ENCODE measurements at regions not wholly inside any gene's neighbourhood (a gene's known extent, or its start where the extent isn't known, plus 50 kb on each side); places are given as distances from the start of the nearest gene placed in this dataset.

DNA sequence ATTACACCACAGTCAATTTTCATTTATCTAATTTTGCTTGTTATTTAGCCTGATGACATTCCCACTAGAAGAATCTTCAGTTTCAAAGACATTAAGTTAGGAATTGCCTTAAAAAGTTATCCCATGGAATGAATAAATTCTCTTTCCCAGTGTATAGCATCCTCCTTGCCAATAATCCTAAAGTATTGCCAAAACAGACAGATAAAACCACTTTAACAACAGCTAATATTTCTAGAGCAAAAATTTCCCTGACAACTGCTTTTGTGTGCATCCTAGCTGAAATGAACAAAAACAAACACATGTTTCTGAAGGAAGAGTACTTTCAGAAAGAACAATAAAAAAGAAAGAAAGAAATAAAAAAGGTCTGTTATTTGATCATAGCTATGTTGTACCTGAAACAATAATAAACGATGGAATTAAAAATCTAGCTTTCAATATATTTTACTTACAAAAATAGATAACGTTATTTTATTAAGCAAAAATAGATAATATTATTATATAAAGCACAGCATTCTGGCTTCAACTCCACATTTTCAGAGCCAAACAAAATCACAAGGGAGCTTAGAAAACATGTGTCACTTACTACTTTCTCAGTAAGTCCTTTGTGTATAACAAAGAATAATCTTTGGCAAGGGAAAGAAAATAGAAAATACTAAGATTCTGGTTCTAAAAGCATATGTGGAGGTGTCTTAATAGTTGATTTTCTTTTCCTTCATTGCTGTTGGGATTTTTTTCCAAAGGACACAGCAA lies 939.0 kb upstream of the CRIM1 start:
- no peak for DNase-seq

DNA sequence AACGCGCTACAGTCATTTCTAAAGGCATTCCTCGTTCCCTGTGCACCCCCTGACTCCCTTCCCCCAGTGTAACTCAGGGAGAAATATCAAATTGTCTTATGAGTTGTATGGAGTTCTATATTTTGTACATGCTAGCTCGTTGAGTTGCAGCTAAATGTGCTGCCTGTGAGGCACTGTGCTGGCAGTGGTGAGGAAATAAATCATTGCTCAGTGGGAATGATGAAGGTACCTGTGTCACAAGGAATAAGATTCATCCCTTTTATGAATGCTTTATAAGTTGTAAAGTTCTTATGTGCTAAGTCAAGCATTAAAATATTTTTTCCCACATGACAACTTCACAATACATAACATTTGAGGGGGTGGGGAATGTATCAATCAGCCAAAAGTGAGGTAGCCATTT lies 939.6 kb upstream of the CRIM1 start:
- no peak for DNase-seq

DNA sequence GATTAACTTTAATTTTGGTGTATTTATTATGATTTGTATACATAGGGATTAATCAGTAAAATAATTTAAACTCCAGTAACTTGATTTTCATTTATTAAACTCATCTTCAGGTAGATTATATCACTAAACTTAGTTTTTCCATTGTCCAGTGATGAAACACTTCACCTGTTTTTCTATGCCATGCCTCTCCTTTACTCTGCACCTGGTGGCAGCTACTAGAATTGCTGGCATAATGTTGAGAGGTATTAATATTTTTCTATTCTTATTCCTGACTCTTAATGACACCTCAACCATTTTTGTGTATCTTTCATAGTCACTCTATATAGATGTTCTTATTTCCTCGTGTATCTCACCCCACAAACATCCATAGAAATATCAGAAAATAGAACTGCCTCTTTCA lies 940.3 kb upstream of the CRIM1 start:
- no peak for DNase-seq

DNA sequence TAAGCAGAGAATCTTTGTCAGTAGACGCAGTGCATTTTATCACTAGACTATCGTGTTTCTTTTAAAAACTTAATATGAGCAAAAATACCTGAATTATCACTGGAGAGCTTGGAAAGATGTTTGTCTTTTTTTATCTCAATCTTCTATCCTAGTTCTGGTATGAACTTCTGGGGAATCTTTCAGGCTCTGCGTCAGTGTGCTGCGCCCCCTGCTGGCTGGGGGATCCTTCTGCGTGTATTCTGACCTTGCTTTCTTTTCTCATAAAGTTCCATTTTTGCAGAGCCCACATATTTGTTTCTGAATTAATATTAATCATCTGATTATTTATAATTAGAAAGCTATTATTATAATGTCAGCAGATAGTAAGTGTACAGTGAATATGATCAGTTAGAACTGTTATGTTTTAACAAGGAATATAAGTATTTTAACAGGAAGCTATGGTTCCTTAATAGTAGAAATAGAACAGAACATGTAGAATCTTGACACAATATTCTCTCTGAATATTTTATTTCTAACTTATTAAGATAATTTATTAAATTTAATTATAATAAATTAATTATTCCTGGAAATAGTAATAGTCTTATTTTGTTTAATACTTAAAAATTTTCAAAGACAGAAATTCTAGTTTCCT lies 945.0 kb upstream of the CRIM1 start:
- no peak for DNase-seq

DNA sequence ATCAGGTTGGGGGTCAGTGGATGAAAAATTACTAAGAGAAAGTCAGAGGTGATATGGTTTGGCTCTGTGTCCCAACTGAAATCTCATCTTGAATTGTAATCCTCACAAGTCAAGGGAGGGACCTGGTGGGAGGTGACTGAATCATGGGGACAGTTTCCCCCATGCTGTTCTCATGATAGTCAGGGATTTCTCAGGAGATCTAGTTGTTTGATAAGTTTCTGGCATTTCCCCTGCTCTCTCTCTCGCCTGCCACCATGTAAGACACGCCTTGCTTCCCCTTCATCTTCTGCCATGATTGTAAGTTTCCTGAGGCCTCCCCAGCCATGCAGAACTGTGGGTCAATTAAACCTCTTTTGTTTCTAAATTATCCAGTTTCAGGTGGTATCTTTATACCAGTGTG lies 945.8 kb upstream of the CRIM1 start:
- DNase-seq, result no peak

DNA sequence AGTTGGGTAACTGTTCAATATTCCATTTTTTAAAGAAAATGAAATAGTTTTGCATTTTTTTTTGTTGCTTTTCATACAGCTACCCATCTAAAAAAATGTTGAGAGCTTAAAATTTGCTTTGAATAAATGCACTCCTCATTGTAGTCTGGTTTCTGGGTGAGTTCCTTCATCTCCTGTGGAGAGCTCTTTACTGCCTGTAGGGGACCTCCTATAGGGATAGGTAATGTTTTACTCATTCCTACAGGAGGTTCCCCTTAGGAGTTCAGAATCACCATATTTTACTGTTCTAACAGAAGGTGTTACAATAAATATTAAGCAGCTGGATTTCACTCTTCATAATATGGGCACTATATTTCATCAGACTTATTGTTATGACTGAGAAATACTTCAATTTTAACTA lies 947.3 kb upstream of the CRIM1 start:
- DNase-seq, result no peak

DNA sequence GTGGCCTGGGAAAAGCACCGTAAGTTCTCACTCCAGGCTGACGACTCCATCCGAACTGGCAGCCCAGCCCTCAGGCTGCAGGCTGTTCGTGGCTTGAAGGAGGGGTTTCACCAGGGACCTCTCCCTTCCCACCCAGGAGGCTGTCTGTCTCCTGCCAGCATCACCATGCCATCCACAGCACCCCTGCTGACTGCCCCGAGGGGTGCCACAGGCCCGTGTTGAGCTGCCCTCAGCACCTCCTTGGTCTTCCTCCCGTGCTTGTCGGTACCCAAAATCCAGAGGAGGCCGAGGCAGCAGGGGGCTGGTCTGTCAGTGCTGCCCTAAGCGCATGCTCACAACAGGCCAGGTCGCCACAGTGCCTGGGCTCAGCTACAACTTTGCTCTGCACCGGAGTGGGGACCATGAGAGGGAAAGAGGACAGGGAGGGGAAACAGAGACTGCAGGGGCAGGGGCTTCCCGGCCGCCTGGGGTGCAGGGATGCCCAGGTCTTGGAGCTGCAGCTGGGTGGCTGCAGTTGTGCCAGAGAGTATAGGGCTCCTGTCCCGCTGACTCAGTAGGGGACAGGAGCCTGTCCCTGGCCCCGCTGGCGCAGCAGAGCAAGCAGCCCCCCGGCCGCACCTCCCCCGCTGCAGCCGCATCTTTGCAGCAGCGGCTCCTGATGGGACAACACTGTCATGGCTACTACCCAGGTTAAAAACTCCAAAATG lies 963.7 kb upstream of the CRIM1 start:
- DNase-seq, result no peak

DNA sequence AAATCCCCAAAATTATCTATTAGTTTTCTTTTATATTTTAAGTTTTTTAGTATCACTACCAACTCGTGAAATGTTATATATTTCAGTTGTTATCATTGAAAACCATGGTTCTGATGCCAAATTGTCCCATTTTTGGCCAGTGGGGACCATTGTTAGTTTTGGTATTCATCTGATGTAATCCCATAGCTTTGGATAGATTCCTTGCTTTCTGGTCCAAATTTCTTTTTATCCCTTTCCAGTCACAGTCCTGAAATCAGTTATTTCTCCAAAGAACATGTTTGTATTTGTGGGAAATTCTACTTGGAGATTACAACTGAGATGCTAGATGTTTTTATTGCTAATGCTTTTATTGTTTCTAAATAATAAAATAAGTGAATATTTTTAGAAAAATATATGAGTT lies 976.8 kb upstream of the CRIM1 start:
- no peak for DNase-seq

DNA sequence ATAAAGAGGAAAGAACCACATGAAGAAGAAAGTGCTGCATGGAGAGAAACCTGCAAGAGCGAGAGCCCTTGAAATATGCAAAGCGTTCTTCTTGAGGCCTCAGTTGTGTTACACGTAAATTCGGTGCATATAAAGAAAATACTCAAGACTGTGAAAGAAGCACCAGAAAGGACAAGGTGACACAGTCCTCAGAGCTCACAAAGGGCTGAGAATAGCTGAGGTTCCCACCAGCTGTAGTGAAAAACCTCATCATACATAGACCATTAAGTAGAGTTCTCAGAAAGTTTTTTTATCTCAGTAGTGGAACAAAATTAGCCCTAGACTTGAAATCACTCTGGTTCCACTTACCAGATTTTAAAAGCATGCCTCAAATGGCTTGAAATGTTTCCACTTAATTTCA lies 980.7 kb upstream of the CRIM1 start:
- no peak for DNase-seq

DNA sequence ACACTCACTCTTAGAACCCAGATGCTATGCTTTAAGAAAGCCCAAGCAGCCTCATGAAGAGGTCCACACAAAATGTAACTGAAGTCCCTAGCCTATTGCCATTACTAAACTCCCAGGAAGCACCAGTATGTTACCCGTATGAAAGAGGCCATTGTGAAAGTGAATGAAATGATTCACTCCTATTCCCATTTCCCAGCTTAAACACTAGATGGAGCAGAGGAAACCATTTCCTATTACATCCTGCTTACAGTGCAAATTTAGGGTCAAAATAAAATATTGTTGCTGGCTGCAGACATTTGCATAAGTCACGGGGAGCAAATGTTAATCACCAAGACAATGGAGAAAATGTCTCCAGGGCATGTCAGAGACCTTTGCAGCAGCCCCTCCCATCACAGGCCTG lies 989.7 kb upstream of the CRIM1 start:
- no peak for DNase-seq

DNA sequence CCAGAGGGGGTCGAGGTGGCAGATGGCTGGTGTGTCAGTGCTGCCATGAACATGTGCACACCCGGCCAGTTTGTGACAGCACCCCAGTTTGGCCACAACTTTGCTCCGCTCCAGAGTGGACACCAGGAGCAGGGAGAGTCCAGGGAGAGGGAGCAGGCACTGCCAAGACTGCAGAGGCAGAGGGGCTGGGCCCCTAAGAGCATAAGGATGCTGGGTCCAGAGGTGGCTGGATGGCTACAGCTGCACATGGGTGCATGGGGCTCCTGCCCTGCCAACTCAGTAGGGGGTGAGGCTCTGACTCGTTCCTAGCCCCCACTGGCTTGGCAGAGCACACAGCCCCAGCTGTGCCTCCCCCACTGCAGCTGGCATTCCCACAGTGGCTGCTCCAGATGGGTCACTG lies 999.2 kb upstream of the CRIM1 start:
- DNase-seq, result no peak

DNA sequence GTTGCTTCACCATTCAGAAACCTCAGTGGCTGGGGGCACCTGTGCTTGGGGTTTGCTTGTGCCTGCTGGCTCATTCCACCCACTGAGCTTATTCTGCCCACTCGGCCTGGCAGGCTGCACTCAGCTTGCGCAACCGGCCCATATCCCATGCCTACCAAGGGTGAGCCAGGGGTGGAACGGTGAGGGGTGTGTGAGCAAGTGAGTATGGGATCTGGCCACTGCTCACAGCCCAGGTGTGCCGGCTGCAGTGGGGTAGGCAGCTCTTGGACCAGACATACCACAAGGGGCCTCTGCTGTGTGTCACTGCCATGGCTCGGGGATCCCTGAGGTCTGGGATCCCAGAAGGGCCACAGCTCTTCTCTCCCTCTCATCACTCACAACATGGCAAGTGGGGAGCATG lies 1000.5 kb upstream of the CRIM1 start:
- DNase-seq, result no peak

DNA sequence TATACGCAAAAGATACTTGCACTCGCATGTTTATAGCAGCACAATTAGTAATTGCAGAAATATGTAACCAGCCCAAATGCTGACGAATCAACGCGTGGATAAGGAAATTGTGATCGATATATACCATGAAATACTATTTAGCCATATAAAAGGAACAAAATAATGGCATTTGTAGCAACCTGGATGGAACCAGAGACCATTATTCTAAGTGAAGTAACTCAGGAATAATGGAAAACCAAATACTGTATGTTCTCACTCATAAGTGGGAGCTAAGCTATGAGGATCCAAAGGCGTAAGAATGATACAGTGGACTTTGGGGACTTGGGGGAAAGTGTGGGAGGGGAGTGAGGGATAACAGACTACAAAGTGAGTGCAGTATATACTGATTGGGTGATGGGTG lies 1008.0 kb upstream of the CRIM1 start:
- no peak for DNase-seq

DNA sequence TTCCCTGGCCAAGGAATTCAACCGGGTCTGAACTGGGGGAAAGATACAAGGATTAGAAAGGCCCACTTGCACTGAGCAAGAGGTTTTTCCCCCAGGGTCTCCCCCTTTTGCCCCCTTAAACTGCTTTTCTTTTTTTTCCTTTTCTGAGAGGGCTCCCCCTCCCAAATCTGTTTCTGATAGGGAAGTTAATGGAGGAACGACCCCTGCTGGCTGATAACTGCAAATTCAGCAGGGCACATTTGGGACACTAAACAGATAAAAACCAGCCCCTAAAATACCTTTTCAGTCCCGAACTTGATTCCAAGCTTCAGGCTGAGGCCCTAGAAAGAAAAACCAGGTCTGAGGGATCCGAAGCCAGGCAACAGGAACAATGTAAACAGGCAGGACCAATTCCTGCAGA lies 1012.4 kb upstream of the CRIM1 start:
- no peak for DNase-seq

DNA sequence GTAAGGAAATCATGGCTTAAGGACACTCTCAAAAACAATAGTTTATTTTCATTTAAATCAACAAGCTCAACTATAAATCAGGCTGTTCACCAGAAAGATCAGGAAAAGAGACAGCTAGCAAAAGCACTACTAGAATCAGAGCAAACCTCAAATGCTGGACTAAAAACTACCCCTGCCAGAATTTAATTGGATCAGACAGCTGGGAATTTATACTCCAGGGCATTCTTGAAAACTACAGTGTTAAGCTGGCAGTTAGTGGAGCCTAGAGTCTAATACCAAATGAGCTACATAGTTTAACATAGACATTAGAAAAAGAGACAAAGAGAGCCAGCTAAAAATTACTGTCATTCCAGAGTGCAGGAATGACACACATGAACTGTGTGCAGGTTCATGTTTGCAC lies 1016.4 kb upstream of the CRIM1 start:
- DNase-seq, result no peak

DNA sequence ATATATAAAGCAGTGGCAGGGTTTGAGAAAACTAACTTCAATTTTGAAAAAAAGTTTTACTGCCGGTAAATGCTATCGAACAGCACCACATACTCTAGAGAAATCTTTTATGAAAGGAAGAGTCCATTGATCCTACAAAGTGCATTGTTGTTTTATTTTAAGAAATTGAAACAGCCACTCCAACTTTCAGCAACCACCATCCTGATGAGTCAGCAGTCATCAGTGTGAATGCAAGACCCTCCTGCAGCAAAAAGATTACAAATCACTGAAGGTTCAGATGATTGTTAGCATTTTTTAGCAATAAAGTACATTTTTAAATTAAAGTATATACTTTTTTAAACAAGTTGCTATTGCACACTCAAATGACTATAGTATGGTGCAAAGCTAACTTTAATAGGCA lies 1017.7 kb upstream of the CRIM1 start:
- no peak for DNase-seq

DNA sequence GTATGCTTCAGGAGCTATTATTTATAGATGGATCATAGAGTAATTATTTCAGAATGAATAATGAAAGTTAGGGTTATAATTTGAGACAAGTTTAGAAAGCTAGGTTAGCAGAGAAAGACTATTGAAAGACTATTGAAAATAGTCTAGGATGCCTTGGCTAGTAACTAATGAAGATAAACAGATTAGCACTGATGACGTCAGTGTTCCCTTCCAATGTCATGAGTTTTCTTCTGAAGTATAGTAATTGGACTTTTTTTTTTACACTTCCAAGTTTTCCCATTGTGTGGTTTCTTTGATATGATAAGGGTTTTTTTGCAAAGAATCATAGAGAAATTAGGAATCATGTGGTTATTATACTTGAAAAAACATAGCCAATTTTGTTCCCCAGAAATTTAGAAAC lies 1041.5 kb upstream of the CRIM1 start:
- DNase-seq, result no peak

DNA sequence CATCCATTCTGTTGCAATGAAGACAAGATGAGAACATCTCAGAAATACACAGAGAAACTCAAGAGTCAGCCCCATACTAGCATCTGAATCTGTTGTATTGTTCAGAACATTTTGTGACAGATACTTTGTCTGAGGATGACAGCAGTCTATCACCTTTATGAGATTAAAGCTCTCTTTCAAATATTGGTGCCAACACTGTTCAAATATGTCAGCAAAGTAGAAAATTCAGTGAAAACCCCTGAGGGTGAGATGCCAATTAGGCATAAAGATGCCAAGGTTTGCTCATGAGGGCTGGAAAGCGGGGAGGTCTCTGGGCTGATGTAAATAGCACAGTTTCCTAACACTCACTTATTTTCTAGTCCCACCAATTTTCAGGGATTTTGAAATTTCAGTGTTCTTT lies 1054.2 kb upstream of the CRIM1 start:
- DNase-seq, result no peak

DNA sequence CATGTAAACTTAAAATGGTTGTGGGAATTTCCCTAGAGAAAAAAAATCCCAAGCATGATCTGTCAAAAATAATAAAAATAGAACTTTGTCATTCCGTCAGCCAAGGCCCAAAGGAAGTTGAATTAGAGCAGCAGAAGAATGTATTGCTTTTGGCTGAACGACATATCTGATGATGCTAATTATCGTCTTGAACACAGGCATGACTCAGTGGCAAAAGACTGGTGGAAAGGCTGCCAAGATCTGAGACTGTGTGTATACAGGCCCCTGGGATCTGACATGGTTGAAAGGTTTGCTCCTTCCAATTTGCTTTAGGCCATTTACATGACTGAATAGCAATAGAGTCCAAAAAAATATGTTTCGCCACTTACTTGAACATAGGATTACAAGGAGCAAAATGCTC lies 1057.1 kb upstream of the CRIM1 start:
- DNase-seq, result no peak

DNA sequence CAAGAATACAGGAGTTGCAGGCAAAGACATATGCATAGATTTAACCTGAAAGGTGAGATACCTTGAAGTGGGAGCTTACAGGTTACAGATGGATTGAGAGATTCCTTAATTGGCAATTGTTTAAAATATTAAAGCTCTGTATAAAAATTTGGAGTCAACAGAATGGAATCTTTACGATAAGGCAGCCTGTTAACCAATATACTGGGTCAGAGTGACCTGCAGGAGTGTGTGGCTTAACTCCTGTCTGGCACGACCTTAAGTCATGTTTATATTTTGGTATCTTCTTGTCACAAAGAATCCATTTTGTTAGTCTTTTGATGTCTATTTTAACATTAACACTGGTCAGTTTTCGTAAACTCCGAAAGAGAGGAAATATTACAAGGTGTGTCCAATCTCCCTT lies 1058.2 kb upstream of the CRIM1 start:
- no peak for DNase-seq

DNA sequence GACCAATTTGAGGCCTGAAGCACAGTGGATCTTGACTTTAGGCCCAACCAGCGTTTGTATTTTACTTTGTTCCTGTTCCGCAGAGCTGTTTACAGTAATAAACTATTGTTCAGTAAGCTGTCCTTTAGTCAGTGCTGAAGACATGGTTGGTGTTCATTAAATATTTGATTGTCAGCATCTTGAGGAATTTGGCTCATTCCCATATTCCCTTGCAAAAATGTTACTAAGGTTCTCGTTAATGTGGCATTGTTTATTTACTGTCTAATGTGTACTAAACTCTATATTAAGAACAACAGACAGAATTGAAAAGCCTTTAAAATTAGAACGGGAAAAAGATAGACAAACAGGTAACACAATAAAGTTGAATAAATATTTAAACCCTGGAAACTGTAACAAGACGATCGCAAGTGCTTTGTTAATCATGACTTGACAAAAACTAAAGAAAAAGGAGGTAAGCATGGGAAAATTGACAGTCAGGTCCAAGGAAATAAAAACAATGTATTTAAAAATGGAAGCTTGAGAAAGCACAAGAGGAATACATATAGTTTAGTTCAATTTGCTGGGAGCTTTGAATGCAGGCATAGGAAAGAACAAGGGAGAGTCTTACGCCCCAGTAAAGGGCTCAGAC lies 1060.8 kb upstream of the CRIM1 start:
- no peak for DNase-seq

DNA sequence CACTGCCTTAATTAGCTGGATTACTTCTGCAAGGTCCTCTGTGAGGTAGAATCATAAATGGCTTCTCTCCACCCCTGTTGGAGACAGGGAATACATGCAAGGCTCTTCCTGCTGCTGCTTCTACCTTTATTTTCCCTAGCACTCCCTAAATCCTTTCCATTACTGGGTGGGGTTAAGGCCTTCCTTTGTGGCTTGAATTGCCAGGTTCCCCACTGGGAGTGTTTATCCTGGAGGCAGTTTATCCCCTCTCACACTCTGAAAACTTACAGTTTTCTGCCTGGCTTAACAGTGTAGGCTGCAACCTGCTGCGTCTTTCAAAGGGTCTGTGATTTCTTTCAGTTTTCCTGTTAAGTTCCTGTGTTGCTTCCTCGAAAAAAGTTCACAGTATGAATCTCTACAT lies 1062.3 kb upstream of the CRIM1 start:
- DNase-seq, result no peak

DNA sequence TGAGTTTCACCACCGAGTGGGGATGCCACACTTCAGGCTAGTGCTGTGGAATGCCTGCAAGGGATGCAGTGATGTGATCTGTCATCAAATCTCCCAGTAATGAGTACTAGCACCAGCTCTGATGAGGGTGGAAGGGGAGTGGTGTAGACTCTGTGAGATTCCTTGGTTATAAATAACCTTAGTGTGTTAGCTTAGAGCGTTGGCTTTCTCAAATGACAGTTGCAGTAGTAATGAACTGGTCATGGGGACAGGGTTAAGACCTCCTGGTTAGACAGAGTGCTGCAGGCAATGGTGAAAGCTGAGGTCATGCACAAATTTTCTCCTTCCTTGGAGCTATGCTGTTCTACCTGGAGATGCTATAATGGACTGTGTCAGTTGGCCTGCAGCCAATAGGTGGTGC lies 1063.4 kb upstream of the CRIM1 start:
- no peak for DNase-seq

DNA sequence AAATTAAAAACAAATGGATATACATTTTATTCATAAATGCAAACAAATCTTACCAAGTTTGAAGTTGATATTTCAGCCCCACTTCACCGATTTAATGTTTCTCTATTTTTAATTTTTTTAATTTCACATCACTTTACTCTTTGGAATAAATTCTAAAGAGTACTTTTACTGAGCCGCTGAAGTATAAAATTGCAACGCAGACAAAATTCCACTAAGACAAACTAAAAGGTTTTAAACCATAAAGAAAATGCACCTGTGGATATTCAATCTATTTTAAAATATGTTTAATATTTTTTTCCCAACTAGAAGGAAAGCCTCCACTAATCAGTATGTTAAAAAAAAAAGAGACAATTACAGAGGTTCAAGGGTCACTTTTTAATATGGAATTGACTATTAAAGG lies 1073.9 kb upstream of the CRIM1 start:
- DNase-seq, result no peak

All from 8988T (cell line).